A673 (cell line): ENCODE measurements at regions not wholly inside any gene's neighbourhood (a gene's known extent, or its start where the extent isn't known, plus 50 kb on each side); places are given as distances from the start of the nearest gene placed in this dataset.
"Not testable (repeated sequence)": the region's sequence is repeated elsewhere in the genome, so short reads cannot be mapped to it uniquely, and the experiment has no call there.

Source experiments
- EZH2 ChIP-seq: fragments of 200-600 bp; sonication (generic); IDR thresholded peaks from 2 replicates; pipeline ENCODE4 v1.6.1; 2017; ENCODE audit warnings: borderline replicate concordance, low read depth, mild to moderate bottlenecking, mixed read lengths, antibody characterized with exemption, low read length; ENCODE audit not compliant: poor library complexity, severe bottlenecking
- TF ChIP-seq, protein P1 (sequence below): fragments of 300-800, 200-600 bp; sonication (generic); conservative IDR thresholded peaks from 2 replicates; pipeline ENCODE4 v1.5.1; 2017; ENCODE audit warnings: low read depth, mild to moderate bottlenecking, antibody characterized with exemption, low read length, moderate library complexity, mixed read lengths

DNA sequence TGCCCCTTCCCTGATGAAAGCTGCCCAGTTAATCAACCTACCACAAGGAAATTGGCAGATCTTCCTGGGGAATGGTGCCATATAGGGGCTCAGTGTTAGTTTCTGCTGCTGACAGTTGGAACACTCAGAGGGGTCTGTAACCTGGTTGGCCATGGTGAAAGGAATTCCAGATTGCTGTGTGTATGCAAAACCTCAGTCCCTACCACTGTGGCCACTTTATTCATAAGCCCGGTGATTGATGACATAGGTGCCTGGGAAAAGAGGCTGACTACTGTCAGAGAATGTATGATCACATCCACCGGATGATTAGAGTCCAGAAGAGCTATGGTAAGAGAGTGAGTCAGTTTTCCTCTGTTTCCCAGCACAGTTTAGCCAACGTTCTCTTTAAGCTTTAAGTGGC, 363.9 kb upstream of the NPAP1 start:
- TF ChIP-seq, protein P1, sequence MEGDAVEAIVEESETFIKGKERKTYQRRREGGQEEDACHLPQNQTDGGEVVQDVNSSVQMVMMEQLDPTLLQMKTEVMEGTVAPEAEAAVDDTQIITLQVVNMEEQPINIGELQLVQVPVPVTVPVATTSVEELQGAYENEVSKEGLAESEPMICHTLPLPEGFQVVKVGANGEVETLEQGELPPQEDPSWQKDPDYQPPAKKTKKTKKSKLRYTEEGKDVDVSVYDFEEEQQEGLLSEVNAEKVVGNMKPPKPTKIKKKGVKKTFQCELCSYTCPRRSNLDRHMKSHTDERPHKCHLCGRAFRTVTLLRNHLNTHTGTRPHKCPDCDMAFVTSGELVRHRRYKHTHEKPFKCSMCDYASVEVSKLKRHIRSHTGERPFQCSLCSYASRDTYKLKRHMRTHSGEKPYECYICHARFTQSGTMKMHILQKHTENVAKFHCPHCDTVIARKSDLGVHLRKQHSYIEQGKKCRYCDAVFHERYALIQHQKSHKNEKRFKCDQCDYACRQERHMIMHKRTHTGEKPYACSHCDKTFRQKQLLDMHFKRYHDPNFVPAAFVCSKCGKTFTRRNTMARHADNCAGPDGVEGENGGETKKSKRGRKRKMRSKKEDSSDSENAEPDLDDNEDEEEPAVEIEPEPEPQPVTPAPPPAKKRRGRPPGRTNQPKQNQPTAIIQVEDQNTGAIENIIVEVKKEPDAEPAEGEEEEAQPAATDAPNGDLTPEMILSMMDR, result not testable (repeated sequence)
- TF ChIP-seq EZH2, result not testable (repeated sequence)
